CD14-positive monocyte (primary cell): ENCODE measurements at regions not wholly inside any gene's neighbourhood (a gene's known extent, or its start where the extent isn't known, plus 50 kb on each side); places are given as distances from the start of the nearest gene placed in this dataset. TPM values are rescaled to one million over a fixed set of nuclear protein-coding genes. Genes with fewer than 3 reads are reported as not detected.

Experiments used
- DNase-seq, 3 donors: peaks; one replicate each; pipeline ENCODE4 v3.0.0-alpha.2; 2011 to 2022
- H2AFZ ChIP-seq: 2 replicates; pipeline ENCODE4 v1.6.0; 2012; ENCODE audit warnings: mild to moderate bottlenecking, low read depth, low read length, inconsistent platforms; ENCODE audit not compliant: insufficient read depth, poor library complexity, severe bottlenecking
- H3K27ac ChIP-seq, 2 donors: 1 replicate in 1 of 2; 2 replicates in 1 of 2; pipeline ENCODE4 v1.5.1; 2012 to 2013; ENCODE audit warnings: low read length in 2 of 2, control low read depth in 1 of 2, inconsistent platforms in 1 of 2, low read depth in 1 of 2, mild to moderate bottlenecking in 1 of 2
- H3K27me3 ChIP-seq, 2 donors: one replicate each; pipeline versions ENCODE4 v1.6.0 to v1.6.1; 2011 to 2013; ENCODE audit warnings: low read length in 2 of 2; ENCODE audit not compliant: control insufficient read depth in 2 of 2, insufficient read depth in 2 of 2
- H3K36me3 ChIP-seq, 2 donors: replicated peaks in 1 of 2; 1 replicate in 1 of 2; 2 replicates in 1 of 2; pipeline versions ENCODE4 v1.5.1 to v1.6.1; 2012 to 2013; ENCODE audit warnings: low read length in 2 of 2, control low read depth in 1 of 2, inconsistent platforms in 1 of 2, mild to moderate bottlenecking in 1 of 2; ENCODE audit not compliant: insufficient read depth in 2 of 2, control insufficient read depth in 1 of 2
- H3K4me1 ChIP-seq, 2 donors: 1 replicate in 1 of 2; 2 replicates in 1 of 2; pipeline versions ENCODE4 v1.5.1 to v1.6.1; 2012 to 2013; ENCODE audit warnings: low read length in 2 of 2, control low read depth in 1 of 2, inconsistent platforms in 1 of 2, mild to moderate bottlenecking in 1 of 2, moderate library complexity in 1 of 2; ENCODE audit not compliant: insufficient read depth in 2 of 2, control insufficient read depth in 1 of 2
- H3K4me2 ChIP-seq: replicated peaks from 2 replicates; pipeline ENCODE3; 2012; ENCODE audit warnings: low read length, moderate library complexity, mild to moderate bottlenecking; ENCODE audit not compliant: poor library complexity, severe bottlenecking; ENCODE audit errors: extremely low read depth
- H3K4me3 ChIP-seq, 3 experiments: fragments of 200-600 bp in 1 of 3; sonication (generic) in 1 of 3; replicated peaks in 1 of 3; 1 replicate in 2 of 3; 2 replicates in 1 of 3; pipeline ENCODE4 v1.5.1; 2011 to 2013; ENCODE audit warnings: low read length in 3 of 3, mild to moderate bottlenecking in 3 of 3, control low read depth in 2 of 3, low read depth in 2 of 3, inconsistent platforms in 1 of 3, moderate library complexity in 1 of 3
- H3K79me2 ChIP-seq: 2 replicates; pipeline ENCODE4 v1.6.0; 2012; ENCODE audit warnings: mild to moderate bottlenecking, control low read depth, inconsistent platforms, low read length, moderate library complexity; ENCODE audit not compliant: insufficient read depth
- H3K9ac ChIP-seq: 2 replicates; pipeline ENCODE4 v1.6.0; 2017; ENCODE audit warnings: low read length, mild to moderate bottlenecking; ENCODE audit not compliant: insufficient read depth, poor library complexity, severe bottlenecking
- H3K9me3 ChIP-seq, 2 donors: replicated peaks in 1 of 2; 1 replicate in 1 of 2; 2 replicates in 1 of 2; pipeline versions ENCODE4 v1.5.1 to v1.6.1; 2012 to 2013; ENCODE audit warnings: low read length in 2 of 2, control low read depth in 1 of 2; ENCODE audit not compliant: control insufficient read depth in 1 of 2, insufficient read depth in 1 of 2
- H4K20me1 ChIP-seq: 2 replicates; pipeline ENCODE4 v1.6.0; 2012; ENCODE audit warnings: mild to moderate bottlenecking, low read length, control low read depth, moderate library complexity; ENCODE audit not compliant: insufficient read depth
- H3K27ac Mint-ChIP-seq, 7 donors: one replicate each; pipeline ENCODE4 v1.8.0; 2020; ENCODE audit warnings: mild to moderate bottlenecking in 7 of 7, mixed read lengths in 7 of 7, moderate library complexity in 6 of 7, inconsistent platforms in 2 of 7
- H3K27me3 Mint-ChIP-seq, 3 donors: one replicate each; pipeline ENCODE4 v1.8.0; 2021 to 2022; ENCODE audit warnings: low read depth in 3 of 3, mild to moderate bottlenecking in 3 of 3, mixed read lengths in 3 of 3, moderate library complexity in 3 of 3, inconsistent platforms in 1 of 3
- H3K36me3 Mint-ChIP-seq, 2 donors: one replicate each; pipeline ENCODE4 v1.8.0; 2020; ENCODE audit warnings: mixed read lengths in 2 of 2, inconsistent platforms in 1 of 2, mild to moderate bottlenecking in 1 of 2
- H3K4me1 Mint-ChIP-seq: one replicate; pipeline ENCODE4 v1.8.0; 2020; ENCODE audit warnings: mild to moderate bottlenecking, mixed read lengths
- H3K4me3 Mint-ChIP-seq, 2 donors: one replicate each; pipeline ENCODE4 v1.8.0; 2020; ENCODE audit warnings: mild to moderate bottlenecking in 2 of 2, mixed read lengths in 2 of 2, moderate library complexity in 1 of 2
- H3K9me3 Mint-ChIP-seq, 7 donors: one replicate each; pipeline ENCODE4 v1.8.0; 2020 to 2022; ENCODE audit warnings: mixed read lengths in 7 of 7, mild to moderate bottlenecking in 6 of 7, moderate library complexity in 6 of 7, inconsistent platforms in 2 of 7
- WGBS: methylation state at CpG from one replicate; pipeline ENCODE4 v1.1.5; 2013; ENCODE audit warnings: missing lambda C conversion rate; ENCODE audit not compliant: insufficient coverage; 5-methylcytosine and 5-hydroxymethylcytosine counted together
- intact Hi-C, 2 donors: fragments of 100-400 bp; cut with micrococcal nuclease; formaldehyde crosslinking; loops; one replicate each; pipeline versions ENCODE4 v1.15.0 to v1.15.1; 2023
- small RNA-seq: library from RNA; depleted of rRNA; stranded (forward); fragments of <200 nt; gene quantifications from one replicate; pipeline ENCODE3, GENCODE V24; 2012; ENCODE audit warnings: low read depth; ENCODE audit not compliant: insufficient read length
- TF ChIP-seq, protein P1 (sequence below): fragments of 200-600 bp; IDR thresholded peaks from one replicate; pipeline ENCODE4 v1.8.0; 2022; ENCODE audit warnings: antibody characterized with exemption, mild to moderate bottlenecking

DNA sequence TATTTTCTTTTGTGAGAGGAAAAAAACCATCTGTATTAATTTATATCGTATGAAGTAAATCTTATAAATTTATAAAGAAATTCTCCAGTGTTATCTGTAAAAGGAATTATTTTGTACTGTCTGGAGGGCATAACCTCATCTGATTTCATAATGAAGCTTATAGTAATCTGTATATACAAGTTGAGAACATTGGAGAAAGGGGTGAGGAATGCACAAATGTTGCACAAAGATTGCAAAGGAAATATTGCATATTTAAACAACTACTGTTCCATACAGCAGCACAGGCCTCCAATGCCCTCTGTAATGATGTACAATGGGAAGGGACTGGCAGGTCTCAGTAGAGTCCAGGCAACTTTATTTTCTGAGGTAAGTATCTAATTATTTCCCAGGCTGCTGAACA, 50.8 kb upstream of the KCNJ16 start:
- no peak overlapping the region for H3K27ac ChIP-seq
- H3K4me3 ChIP-seq = no peak overlapping the region
- WGBS = no CpG with 5 or more reads among the region's 1 CpG
- H3K36me3 ChIP-seq = no peaks in the 10 kb centered on the region
- intact Hi-C loops = no loop called here
- no peaks in the 10 kb centered on the region for H3K9me3 ChIP-seq
- no peaks in the 10 kb centered on the region for H3K4me1 ChIP-seq
- H3K4me3 Mint-ChIP-seq = no peak overlapping the region
- no peaks in the 10 kb centered on the region for H3K27me3 Mint-ChIP-seq
- TF ChIP-seq, protein P1, sequence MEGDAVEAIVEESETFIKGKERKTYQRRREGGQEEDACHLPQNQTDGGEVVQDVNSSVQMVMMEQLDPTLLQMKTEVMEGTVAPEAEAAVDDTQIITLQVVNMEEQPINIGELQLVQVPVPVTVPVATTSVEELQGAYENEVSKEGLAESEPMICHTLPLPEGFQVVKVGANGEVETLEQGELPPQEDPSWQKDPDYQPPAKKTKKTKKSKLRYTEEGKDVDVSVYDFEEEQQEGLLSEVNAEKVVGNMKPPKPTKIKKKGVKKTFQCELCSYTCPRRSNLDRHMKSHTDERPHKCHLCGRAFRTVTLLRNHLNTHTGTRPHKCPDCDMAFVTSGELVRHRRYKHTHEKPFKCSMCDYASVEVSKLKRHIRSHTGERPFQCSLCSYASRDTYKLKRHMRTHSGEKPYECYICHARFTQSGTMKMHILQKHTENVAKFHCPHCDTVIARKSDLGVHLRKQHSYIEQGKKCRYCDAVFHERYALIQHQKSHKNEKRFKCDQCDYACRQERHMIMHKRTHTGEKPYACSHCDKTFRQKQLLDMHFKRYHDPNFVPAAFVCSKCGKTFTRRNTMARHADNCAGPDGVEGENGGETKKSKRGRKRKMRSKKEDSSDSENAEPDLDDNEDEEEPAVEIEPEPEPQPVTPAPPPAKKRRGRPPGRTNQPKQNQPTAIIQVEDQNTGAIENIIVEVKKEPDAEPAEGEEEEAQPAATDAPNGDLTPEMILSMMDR = no peak
- H4K20me1 ChIP-seq = no peaks in the 10 kb centered on the region
- H3K4me1 Mint-ChIP-seq = peaks cover 14% of the 10 kb centered on the region
- no peak overlapping the region for H3K27ac Mint-ChIP-seq
- H3K27me3 ChIP-seq = no peaks in the 10 kb centered on the region
- H3K36me3 Mint-ChIP-seq = no peaks in the 10 kb centered on the region
- no peak overlapping the region for H3K9ac ChIP-seq
- no peak for DNase-seq
- no peak overlapping the region for H3K4me2 ChIP-seq
- H3K79me2 ChIP-seq = no peaks in the 10 kb centered on the region
- H2AFZ ChIP-seq = no peak overlapping the region
- H3K9me3 Mint-ChIP-seq = peaks cover 0 to 8% (median 0%) of the 10 kb centered on the region in 7 donors

Small RNAs in the stretch of these regions (small RNA-seq; reads per million reads assigned to genes)
- gene AC002545.1 (not detected), gene RF00019 (not detected)
